Chondrocyte (in vitro differentiated cells): ENCODE measurements at regions not wholly inside any gene's neighbourhood (a gene's known extent, or its start where the extent isn't known, plus 50 kb on each side); places are given as distances from the start of the nearest gene placed in this dataset.

Experiments
- DNase-seq: peaks from one replicate; pipeline ENCODE4 v3.0.0; 2021; ENCODE audit warnings: mixed read lengths, low spot score
- H3K27ac Mint-ChIP-seq: one replicate; pipeline ENCODE4 v1.8.0; 2021; ENCODE audit warnings: mild to moderate bottlenecking, moderate library complexity, mixed read lengths; ENCODE audit not compliant: unreplicated experiment
- H3K27me3 Mint-ChIP-seq: 2 replicates; pipeline ENCODE4 v1.8.0; 2021; ENCODE audit warnings: low read depth, mixed read lengths
- H3K36me3 Mint-ChIP-seq: 2 replicates; pipeline ENCODE4 v1.8.0; 2021; ENCODE audit warnings: low read depth, mixed read lengths
- H3K4me1 Mint-ChIP-seq: 2 replicates; pipeline ENCODE4 v1.8.0; 2021; ENCODE audit warnings: low read depth, mild to moderate bottlenecking, mixed read lengths
- H3K4me3 Mint-ChIP-seq: one replicate; pipeline ENCODE4 v1.8.0; 2021; ENCODE audit warnings: mild to moderate bottlenecking, moderate library complexity, mixed read lengths; ENCODE audit not compliant: unreplicated experiment
- H3K9me3 Mint-ChIP-seq: 2 replicates; pipeline ENCODE4 v1.8.0; 2021; ENCODE audit warnings: low read depth, mixed read lengths
- CTCF ChIP-seq: fragments of 200-600 bp; sonication (generic); IDR thresholded peaks from 2 replicates; pipeline ENCODE4 v1.5.0; 2021; ENCODE audit warnings: antibody characterized with exemption, mild to moderate bottlenecking, moderate library complexity

- Mint-ChIP-seq H3K4me1 (peaks cover 7% of the 10 kb centered on the region), H3K27ac (no peak overlapping the region), H3K4me3 (no peak overlapping the region), H3K27me3 (no peaks in the 10 kb centered on the region), H3K36me3 (no peaks in the 10 kb centered on the region), H3K9me3 (peaks cover 3% of the 10 kb centered on the region)
- no peak for DNase-seq
- no peak for TF ChIP-seq CTCF
These were observed 66.6 kb upstream of the FAR2 start for GRCh38 chr12:29082522-29082921.

- peaks cover 7% of the 10 kb centered on the region for H3K4me1 Mint-ChIP-seq
- no peak for DNase-seq
- no peak overlapping the region for H3K4me3 Mint-ChIP-seq
- H3K9me3 Mint-ChIP-seq, result peaks cover 13% of the 10 kb centered on the region
- H3K27me3 Mint-ChIP-seq, result no peaks in the 10 kb centered on the region
- TF ChIP-seq CTCF, result no peak
- no peak overlapping the region for H3K27ac Mint-ChIP-seq
- H3K36me3 Mint-ChIP-seq, result peaks cover 2% of the 10 kb centered on the region
These were observed 62.5 kb upstream of the FAR2 start for GRCh38 chr12:29086325-29087271.

GRCh38 chr12:29088611-29089219 is 60.4 kb upstream of the FAR2 start:
- Mint-ChIP-seq H3K36me3 (peaks cover 10% of the 10 kb centered on the region), H3K4me3 (no peak overlapping the region), H3K27ac (no peak overlapping the region), H3K4me1 (no peaks in the 10 kb centered on the region), H3K9me3 (peaks cover 28% of the 10 kb centered on the region), H3K27me3 (no peaks in the 10 kb centered on the region)
- no peak for DNase-seq
- peak; percentile 80 for TF ChIP-seq CTCF
